ENCODE measurements at regions not wholly inside any gene's neighbourhood (a gene's known extent, or its start where the extent isn't known, plus 50 kb on each side); places are given as distances from the start of the nearest gene placed in this dataset.

DNA sequence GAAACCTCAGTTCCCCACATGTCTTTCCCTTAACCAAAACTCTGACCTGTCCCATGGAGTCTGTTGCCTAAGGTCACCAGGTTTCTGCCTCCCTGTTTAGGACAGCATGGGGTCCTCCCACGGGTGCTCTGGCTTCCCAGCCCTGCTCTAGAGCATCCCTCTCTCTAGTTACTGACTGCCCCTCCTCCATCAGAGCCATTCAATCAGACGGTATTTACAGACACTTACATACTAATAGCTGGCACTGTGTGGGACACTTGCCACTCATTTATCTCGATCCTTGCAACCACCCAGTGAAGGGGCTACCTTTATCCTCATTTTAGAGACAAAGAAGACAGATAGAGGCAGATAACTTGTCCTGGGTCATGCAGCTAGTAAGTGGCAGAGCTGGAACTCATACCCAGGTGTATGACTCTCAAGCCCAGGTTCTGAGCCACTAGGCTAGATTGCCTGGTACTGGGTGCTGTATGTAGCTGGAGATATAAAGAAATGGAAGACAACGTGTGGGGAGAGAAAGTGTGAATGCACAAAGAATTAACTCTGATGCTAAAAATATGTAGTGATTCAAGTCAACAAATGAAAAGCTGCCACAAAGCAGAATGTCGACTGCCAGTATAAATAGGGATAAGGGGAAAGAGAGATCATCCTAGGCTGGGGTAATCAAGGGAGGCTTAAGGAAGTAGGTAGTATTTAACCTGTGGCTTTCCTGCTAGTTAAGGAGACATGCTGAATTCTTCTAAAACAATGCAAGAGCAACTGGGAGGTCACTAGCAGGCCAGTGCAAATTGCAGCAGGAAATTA is 52.5 kb upstream of the PDE8B start:
- TF ChIP-seq EP300 (IDR thresholded peaks at IDR 0.05) = no peak
- no peak for TF ChIP-seq POLR2A (IDR thresholded peaks at IDR 0.05)
- no peak for TF ChIP-seq CTCF (IDR thresholded peaks at IDR 0.05)

Measured in ovary (tissue), 3 donors.